ENCODE measurements at regions not wholly inside any gene's neighbourhood (a gene's known extent, or its start where the extent isn't known, plus 50 kb on each side); places are given as distances from the start of the nearest gene placed in this dataset.

- DNase-seq (no peak), ATAC-seq (ENCODE audit: insufficient read depth, low read depth) (no peak)
- Histone ChIP-seq H3K36me3 (ENCODE audit: insufficient read depth, low read length) (no peaks in the 10 kb centered on the region), H3K9ac (ENCODE audit: low read depth, low read length) (no peak overlapping the region), H3K4me2 (ENCODE audit: insufficient read depth, low read length) (no peak overlapping the region), H3K79me2 (ENCODE audit: insufficient read depth, low read length) (no peaks in the 10 kb centered on the region), H2AFZ (ENCODE audit: low read depth, low read length) (no peak overlapping the region), H3K4me1 (ENCODE audit: insufficient read depth, low read length) (no peaks in the 10 kb centered on the region), H3K4me3 (ENCODE audit: low read depth in 1 of 2, low read length in 2 of 2) (no peak overlapping the region), H3K27me3 (ENCODE audit: insufficient read depth, low read length, poor library complexity) (peaks cover 11% of the 10 kb centered on the region), H3K9me3 (ENCODE audit: insufficient read depth, low read length, severe bottlenecking) (no peaks in the 10 kb centered on the region), H3K27ac (ENCODE audit: low read length) (no peak overlapping the region), H4K20me1 (ENCODE audit: insufficient read depth, low read length) (peaks cover 8% of the 10 kb centered on the region; the same call in 1 of the 2 replicates)
- no peak for TF ChIP-seq CTCF (IDR thresholded peaks at IDR 0.05; ENCODE audit: borderline replicate concordance, extremely low read depth, low read length, poor library complexity, severe bottlenecking)
- TF ChIP-seq EZH2 (IDR thresholded peaks at IDR 0.05; ENCODE audit: borderline replicate concordance, low read depth, low read length, severe bottlenecking) = no peak
These were observed 362.2 kb downstream of the CTTN start for GRCh38 chr11:70760416-70761020.

GRCh38 chr11:70761094-70761907 lies 363.0 kb downstream of the CTTN start:
- H3K9me3 ChIP-seq (ENCODE audit: insufficient read depth, low read length, severe bottlenecking) = no peaks in the 10 kb centered on the region
- 0 out of 2 replicates have a peak, but pooled peaks cover 2% of the 10 kb centered on the region for H4K20me1 ChIP-seq (ENCODE audit: insufficient read depth, low read length)
- no peak overlapping the region for H2AFZ ChIP-seq (ENCODE audit: low read depth, low read length)
- H3K79me2 ChIP-seq (ENCODE audit: insufficient read depth, low read length) = no peaks in the 10 kb centered on the region
- no peak for TF ChIP-seq EZH2 (IDR thresholded peaks at IDR 0.05; ENCODE audit: borderline replicate concordance, low read depth, low read length, severe bottlenecking)
- TF ChIP-seq CTCF (IDR thresholded peaks at IDR 0.05; ENCODE audit: borderline replicate concordance, extremely low read depth, low read length, poor library complexity, severe bottlenecking) = no peak
- no peak overlapping the region for H3K4me3 ChIP-seq (ENCODE audit: low read depth in 1 of 2, low read length in 2 of 2)
- DNase-seq (no peak), ATAC-seq (ENCODE audit: insufficient read depth, low read depth) (no peak)
- H3K27me3 ChIP-seq (ENCODE audit: insufficient read depth, low read length, poor library complexity) = peaks cover 7% of the 10 kb centered on the region
- no peak overlapping the region for H3K27ac ChIP-seq (ENCODE audit: low read length)
- H3K9ac ChIP-seq (ENCODE audit: low read depth, low read length) = no peak overlapping the region
- H3K36me3 ChIP-seq (ENCODE audit: insufficient read depth, low read length) = no peaks in the 10 kb centered on the region
- no peaks in the 10 kb centered on the region for H3K4me1 ChIP-seq (ENCODE audit: insufficient read depth, low read length)
- no peak overlapping the region for H3K4me2 ChIP-seq (ENCODE audit: insufficient read depth, low read length)

DNA sequence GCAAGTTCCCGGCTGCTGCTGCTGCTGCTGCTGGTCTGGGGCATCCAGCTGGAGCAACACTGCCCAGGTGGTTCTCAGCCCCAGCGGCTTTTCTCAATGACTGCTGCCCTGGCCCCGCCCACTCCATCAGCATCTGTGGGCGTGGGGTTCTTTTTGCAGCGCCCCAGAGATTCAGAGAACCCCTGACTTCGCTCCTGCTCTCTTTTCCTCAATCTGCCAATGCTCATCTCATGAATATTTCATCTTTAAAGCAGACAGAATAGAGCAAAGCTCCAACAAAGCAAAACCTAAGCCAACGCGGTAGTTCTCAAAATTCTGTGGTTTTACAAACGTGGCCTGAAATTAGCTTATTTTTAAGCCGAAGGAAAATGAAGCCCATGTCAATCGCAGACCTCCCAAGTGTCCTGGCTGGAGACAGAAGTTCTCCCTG lies 363.6 kb downstream of the CTTN start:
- Histone ChIP-seq H4K20me1 (ENCODE audit: insufficient read depth, low read length) (no peaks in the 10 kb centered on the region), H3K4me2 (ENCODE audit: insufficient read depth, low read length) (no peak overlapping the region), H3K27me3 (ENCODE audit: insufficient read depth, low read length, poor library complexity) (peaks cover 5% of the 10 kb centered on the region), H3K4me1 (ENCODE audit: insufficient read depth, low read length) (no peaks in the 10 kb centered on the region), H3K9me3 (ENCODE audit: insufficient read depth, low read length, severe bottlenecking) (no peaks in the 10 kb centered on the region), H3K36me3 (ENCODE audit: insufficient read depth, low read length) (no peaks in the 10 kb centered on the region), H3K79me2 (ENCODE audit: insufficient read depth, low read length) (no peaks in the 10 kb centered on the region), H3K27ac (ENCODE audit: low read length) (no peak overlapping the region), H3K4me3 (ENCODE audit: low read depth in 1 of 2, low read length in 2 of 2) (no peak overlapping the region), H2AFZ (ENCODE audit: low read depth, low read length) (no peak overlapping the region), H3K9ac (ENCODE audit: low read depth, low read length) (no peak overlapping the region)
- no peak for DNase-seq
- no peak for TF ChIP-seq EZH2 (IDR thresholded peaks at IDR 0.05; ENCODE audit: borderline replicate concordance, low read depth, low read length, severe bottlenecking)
- no peak for TF ChIP-seq CTCF (IDR thresholded peaks at IDR 0.05; ENCODE audit: borderline replicate concordance, extremely low read depth, low read length, poor library complexity, severe bottlenecking)
- no peak for ATAC-seq (ENCODE audit: insufficient read depth, low read depth)
